ENCODE measurements at regions not wholly inside any gene's neighbourhood (a gene's known extent, or its start where the extent isn't known, plus 50 kb on each side); places are given as distances from the start of the nearest gene placed in this dataset.

DNA sequence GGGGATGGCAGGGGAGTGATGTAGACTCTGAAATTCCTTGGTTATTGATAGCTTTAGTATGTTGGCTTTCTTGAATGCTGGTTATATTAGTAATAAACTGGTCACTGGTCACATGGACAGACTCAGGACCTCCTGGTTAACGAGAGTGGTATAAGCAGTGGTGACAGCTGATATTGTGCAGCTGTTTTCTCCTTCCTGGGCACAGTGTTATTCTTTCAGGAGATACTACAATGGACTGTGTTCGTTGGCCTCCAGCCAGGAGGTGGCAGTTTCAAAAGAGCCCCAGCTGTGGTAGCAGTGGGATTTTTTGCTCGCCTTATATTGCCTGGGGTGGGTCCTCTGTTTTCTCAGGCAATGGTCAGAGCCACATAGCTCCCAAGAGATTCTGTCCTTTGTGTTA lies 181.6 kb upstream of the RBMS3 start:
- no peak for ATAC-seq (ENCODE audit: low FRiP score in 2 of 2)
- TF ChIP-seq EP300 (IDR thresholded peaks at IDR 0.05) (no peak), CTCF (IDR thresholded peaks at IDR 0.05) (no peak), POLR2AphosphoS5 (IDR thresholded peaks at IDR 0.05) (no peak), POLR2A (IDR thresholded peaks at IDR 0.05) (no peak)
- no peak for DNase-seq
- H3K4me3 ChIP-seq = no peak overlapping the region
- no peak overlapping the region for H3K27ac ChIP-seq
- WGBS, 2 donors = 69 to 72% methylated on average over 3 of the region's 3 CpGs
- H3K27me3 ChIP-seq = no peaks in the 10 kb centered on the region
- no peaks in the 10 kb centered on the region for H3K36me3 ChIP-seq
- no peaks in the 10 kb centered on the region for H3K4me1 ChIP-seq
- H3K9me3 ChIP-seq = peaks cover 0 to 8% (median 2%) of the 10 kb centered on the region in 4 donors

GRCh38 chr3:29099775-29100174 lies 181.1 kb upstream of the RBMS3 start:
- Histone ChIP-seq H3K27me3 (no peaks in the 10 kb centered on the region), H3K27ac (no peak overlapping the region), H3K4me3 (no peak overlapping the region), H3K4me1 (no peaks in the 10 kb centered on the region), H3K36me3 (no peaks in the 10 kb centered on the region), H3K9me3 (peaks cover 0 to 8% (median 2%) of the 10 kb centered on the region in 4 donors)
- WGBS, 2 donors = 83 to 93% methylated on average over 1 of the region's 1 CpG
- TF ChIP-seq CTCF (IDR thresholded peaks at IDR 0.05) (no peak), POLR2AphosphoS5 (IDR thresholded peaks at IDR 0.05) (no peak), POLR2A (IDR thresholded peaks at IDR 0.05) (no peak), EP300 (IDR thresholded peaks at IDR 0.05) (no peak)
- no peak for DNase-seq
- no peak for ATAC-seq (ENCODE audit: low FRiP score in 2 of 2)

DNA sequence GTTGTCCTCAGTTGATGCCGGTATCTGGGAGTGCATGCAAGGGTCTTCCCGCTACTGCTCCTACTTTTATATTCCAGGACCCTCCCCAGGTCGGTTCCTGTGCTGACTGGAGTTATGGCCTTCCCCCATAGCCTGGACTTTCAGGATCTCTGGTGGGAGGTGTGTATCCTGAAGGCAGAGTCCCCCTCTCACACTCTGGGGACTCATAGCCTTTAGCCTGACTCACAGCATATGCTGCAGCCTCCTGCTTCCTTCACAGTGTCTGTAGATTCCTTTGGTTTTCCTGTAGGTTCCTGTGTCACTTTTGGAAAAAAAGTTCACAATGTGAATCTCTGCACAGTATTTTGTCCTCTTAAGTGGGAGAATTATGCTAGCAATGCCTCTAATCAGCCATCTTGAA lies 180.6 kb upstream of the RBMS3 start:
- Histone ChIP-seq H3K36me3 (no peaks in the 10 kb centered on the region), H3K4me1 (no peaks in the 10 kb centered on the region), H3K4me3 (no peak overlapping the region), H3K27ac (no peak overlapping the region), H3K9me3 (peaks cover 0 to 8% (median 2%) of the 10 kb centered on the region in 4 donors), H3K27me3 (no peaks in the 10 kb centered on the region)
- WGBS, 2 donors = 92 to 100% methylated on average over 3 of the region's 3 CpGs
- no peak for TF ChIP-seq POLR2AphosphoS5 (IDR thresholded peaks at IDR 0.05)
- no peak for TF ChIP-seq EP300 (IDR thresholded peaks at IDR 0.05)
- TF ChIP-seq CTCF (IDR thresholded peaks at IDR 0.05) = no peak
- TF ChIP-seq POLR2A (IDR thresholded peaks at IDR 0.05) = no peak
- DNase-seq (no peak), ATAC-seq (ENCODE audit: low FRiP score in 2 of 2) (no peak)

DNA sequence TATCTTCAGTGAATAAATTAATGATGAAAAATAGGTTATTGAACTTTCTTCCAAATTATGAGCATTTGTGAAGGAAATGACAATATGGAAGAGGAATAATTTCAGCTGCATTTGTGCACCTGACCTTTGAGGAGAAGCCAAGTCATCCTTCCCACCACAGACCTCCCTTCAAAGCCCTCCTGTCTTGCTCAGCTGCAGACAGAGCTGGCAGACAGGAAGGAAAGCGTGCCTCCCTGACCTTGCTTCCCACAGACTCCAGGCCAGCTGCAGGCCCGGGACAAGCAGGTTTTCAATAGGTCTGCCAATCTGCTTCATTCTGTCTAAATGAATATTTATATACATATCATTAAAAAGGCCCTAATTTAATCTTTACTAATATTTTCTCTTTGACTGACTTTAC lies 152.9 kb upstream of the RBMS3 start:
- DNase-seq (no peak), ATAC-seq (ENCODE audit: low FRiP score in 2 of 2) (no peak)
- H3K36me3 ChIP-seq = no peaks in the 10 kb centered on the region
- H3K9me3 ChIP-seq = no peaks in the 10 kb centered on the region
- no peaks in the 10 kb centered on the region for H3K4me1 ChIP-seq
- no peak overlapping the region for H3K4me3 ChIP-seq
- no peaks in the 10 kb centered on the region for H3K27me3 ChIP-seq
- H3K27ac ChIP-seq = no peak overlapping the region
- 58 to 72% methylated on average over 2 of the region's 2 CpGs for WGBS, 2 donors
- TF ChIP-seq POLR2A (IDR thresholded peaks at IDR 0.05) = no peak
- no peak for TF ChIP-seq EP300 (IDR thresholded peaks at IDR 0.05)
- TF ChIP-seq CTCF (IDR thresholded peaks at IDR 0.05) = no peak
- TF ChIP-seq POLR2AphosphoS5 (IDR thresholded peaks at IDR 0.05) = no peak

DNA sequence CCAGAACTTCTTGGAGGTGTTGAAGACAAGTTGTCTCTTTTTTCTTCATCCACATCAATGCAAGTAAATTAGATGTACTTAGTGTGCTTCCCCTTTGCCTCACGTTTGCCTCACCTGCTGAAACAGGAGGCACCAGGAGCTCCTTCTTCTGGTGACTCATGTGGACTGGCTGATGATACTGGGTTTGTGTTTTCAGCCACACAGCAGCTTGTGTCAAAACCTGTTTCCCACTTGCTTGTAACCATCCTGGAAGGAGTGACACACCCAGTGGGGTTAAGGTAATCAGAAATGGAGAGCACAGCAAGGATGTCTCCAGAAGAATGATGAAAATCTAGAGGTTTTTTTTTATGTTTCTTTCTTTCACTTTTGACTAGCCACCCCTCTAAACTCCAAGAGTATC lies 143.3 kb upstream of the RBMS3 start:
- WGBS, 2 donors = 71 to 73% methylated on average over 1 of the region's 1 CpG

More for the DNA sequence above, 143.3 kb upstream of the RBMS3 start:
- Histone ChIP-seq H3K9me3 (no peaks in the 10 kb centered on the region), H3K4me1 (peaks cover 0 to 8% (median 5%) of the 10 kb centered on the region in 4 donors), H3K36me3 (no peaks in the 10 kb centered on the region), H3K27me3 (no peaks in the 10 kb centered on the region), H3K27ac (no peak overlapping the region), H3K4me3 (no peak overlapping the region)
- DNase-seq (no peak), ATAC-seq (ENCODE audit: low FRiP score in 2 of 2) (no peak)
- TF ChIP-seq EP300 (IDR thresholded peaks at IDR 0.05) (no peak), POLR2AphosphoS5 (IDR thresholded peaks at IDR 0.05) (no peak), POLR2A (IDR thresholded peaks at IDR 0.05) (no peak), CTCF (IDR thresholded peaks at IDR 0.05) (no peak)

All from upper lobe of left lung (tissue), 6 donors.